ENCODE measurements at regions not wholly inside any gene's neighbourhood (a gene's known extent, or its start where the extent isn't known, plus 50 kb on each side); places are given as distances from the start of the nearest gene placed in this dataset.

DNA sequence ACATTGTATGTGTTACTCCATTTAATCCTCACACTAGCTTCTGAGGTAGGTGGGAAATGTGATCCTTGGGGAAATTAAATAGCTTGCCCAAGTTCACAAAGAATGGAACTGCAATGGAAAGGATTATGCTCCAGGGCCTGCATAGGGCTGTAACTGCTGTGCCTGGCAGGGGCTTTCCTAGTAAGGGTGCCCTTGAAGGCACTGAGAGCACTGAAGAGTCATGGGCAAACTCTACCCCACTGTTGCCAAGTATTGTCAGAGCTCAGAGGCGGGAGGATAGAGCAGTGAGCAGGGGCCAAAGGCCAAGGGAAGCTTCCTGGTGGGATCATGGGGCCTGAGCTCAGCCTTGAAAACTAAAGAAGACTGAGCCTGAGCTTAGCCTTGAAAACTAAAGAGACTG lies 133.0 kb upstream of the NALF2 start:
- no peak for TF ChIP-seq POLR2AphosphoS5 (IDR thresholded peaks at IDR 0.05)
- TF ChIP-seq, protein P1, sequence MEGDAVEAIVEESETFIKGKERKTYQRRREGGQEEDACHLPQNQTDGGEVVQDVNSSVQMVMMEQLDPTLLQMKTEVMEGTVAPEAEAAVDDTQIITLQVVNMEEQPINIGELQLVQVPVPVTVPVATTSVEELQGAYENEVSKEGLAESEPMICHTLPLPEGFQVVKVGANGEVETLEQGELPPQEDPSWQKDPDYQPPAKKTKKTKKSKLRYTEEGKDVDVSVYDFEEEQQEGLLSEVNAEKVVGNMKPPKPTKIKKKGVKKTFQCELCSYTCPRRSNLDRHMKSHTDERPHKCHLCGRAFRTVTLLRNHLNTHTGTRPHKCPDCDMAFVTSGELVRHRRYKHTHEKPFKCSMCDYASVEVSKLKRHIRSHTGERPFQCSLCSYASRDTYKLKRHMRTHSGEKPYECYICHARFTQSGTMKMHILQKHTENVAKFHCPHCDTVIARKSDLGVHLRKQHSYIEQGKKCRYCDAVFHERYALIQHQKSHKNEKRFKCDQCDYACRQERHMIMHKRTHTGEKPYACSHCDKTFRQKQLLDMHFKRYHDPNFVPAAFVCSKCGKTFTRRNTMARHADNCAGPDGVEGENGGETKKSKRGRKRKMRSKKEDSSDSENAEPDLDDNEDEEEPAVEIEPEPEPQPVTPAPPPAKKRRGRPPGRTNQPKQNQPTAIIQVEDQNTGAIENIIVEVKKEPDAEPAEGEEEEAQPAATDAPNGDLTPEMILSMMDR (IDR thresholded peaks at IDR 0.05): no peak
- TF ChIP-seq POLR2A (IDR thresholded peaks at IDR 0.05): no peak
